Left hindlimb (tissue), 1 donor: ENCODE measurements at regions not wholly inside any gene's neighbourhood (a gene's known extent, or its start where the extent isn't known, plus 50 kb on each side); places are given as distances from the start of the nearest gene placed in this dataset.
A peak's percentile ranks its signal among the peaks of the same experiment; 100 is the strongest.
"Not testable (repeated sequence)": the region's sequence is repeated elsewhere in the genome, so short reads cannot be mapped to it uniquely, and the experiment has no call there.

Source experiments
- DNase-seq: peaks from one replicate; pipeline ENCODE4 v3.0.0-alpha.2; 2018

- DNase-seq: no peak
Measured at GRCh38 chr15:26259581-26259980, 396.5 kb upstream of the ATP10A start.

GRCh38 chr15:26244782-26245181, 381.7 kb upstream of the ATP10A start:
- not testable (repeated sequence) for DNase-seq

- no peak for DNase-seq
Measured at GRCh38 chr15:26243382-26243781, 380.3 kb upstream of the ATP10A start.

- DNase-seq: no peak
Measured at GRCh38 chr15:26242565-26243071, 379.5 kb upstream of the ATP10A start.

GRCh38 chr15:26235864-26236263, 372.7 kb upstream of the ATP10A start:
- no peak for DNase-seq

GRCh38 chr15:26234976-26235767, 372.0 kb upstream of the ATP10A start:
- no peak for DNase-seq

GRCh38 chr15:26232691-26233090, 369.6 kb upstream of the ATP10A start:
- DNase-seq: no peak

- no peak for DNase-seq
Measured at GRCh38 chr15:26231096-26231495, 368.0 kb upstream of the ATP10A start.

GRCh38 chr15:26224266-26224665, 361.1 kb upstream of the ATP10A start:
- DNase-seq: no peak

GRCh38 chr15:26223720-26224119, 360.6 kb upstream of the ATP10A start:
- no peak for DNase-seq

GRCh38 chr15:26222781-26223180, 359.7 kb upstream of the ATP10A start:
- DNase-seq: no peak

GRCh38 chr15:26217043-26217442, 353.9 kb upstream of the ATP10A start:
- DNase-seq: not testable (repeated sequence)

- no peak for DNase-seq
Measured at GRCh38 chr15:26214290-26214689, 351.2 kb upstream of the ATP10A start.

GRCh38 chr15:26213427-26213826, 350.3 kb upstream of the ATP10A start:
- DNase-seq: no peak

- no peak for DNase-seq
Measured at GRCh38 chr15:26212109-26212508, 349.0 kb upstream of the ATP10A start.

GRCh38 chr15:26210980-26211379, 347.9 kb upstream of the ATP10A start:
- no peak for DNase-seq

GRCh38 chr15:26201177-26201858, 338.2 kb upstream of the ATP10A start:
- DNase-seq: no peak

GRCh38 chr15:26200427-26200826, 337.3 kb upstream of the ATP10A start:
- no peak for DNase-seq

GRCh38 chr15:26197719-26198118, 334.6 kb upstream of the ATP10A start:
- peak; percentile 42 for DNase-seq

GRCh38 chr15:26197060-26197459, 333.9 kb upstream of the ATP10A start:
- no peak for DNase-seq

GRCh38 chr15:26191193-26191592, 328.1 kb upstream of the ATP10A start:
- DNase-seq: no peak

GRCh38 chr15:26186138-26186537, 323.0 kb upstream of the ATP10A start:
- DNase-seq: not testable (repeated sequence)

GRCh38 chr15:26182441-26182840, 319.3 kb upstream of the ATP10A start:
- no peak for DNase-seq

GRCh38 chr15:26179906-26180305, 316.8 kb upstream of the ATP10A start:
- no peak for DNase-seq
